ENCODE measurements at regions not wholly inside any gene's neighbourhood (a gene's known extent, or its start where the extent isn't known, plus 50 kb on each side); places are given as distances from the start of the nearest gene placed in this dataset.

DNA sequence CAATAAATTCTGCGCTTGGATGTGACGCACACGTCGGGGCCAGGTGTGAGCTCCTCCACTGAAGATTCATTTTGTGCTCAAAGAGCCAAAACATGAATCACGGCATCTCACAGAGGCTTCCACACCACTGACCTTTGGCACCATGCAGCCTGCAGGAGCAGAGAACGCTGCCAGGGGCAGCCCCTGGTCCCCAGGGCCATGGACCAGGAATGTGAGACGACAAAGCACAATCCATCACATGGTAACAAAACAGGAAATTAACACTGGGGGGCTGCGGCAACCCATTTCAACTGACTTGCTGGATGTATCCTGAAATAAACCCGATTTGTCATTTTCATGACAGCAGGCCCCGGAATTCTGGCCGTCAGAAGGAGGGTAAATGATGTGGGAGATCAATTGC is 167.5 kb upstream of the IGF1R start:
- ATAC-seq (no peak), DNase-seq (ENCODE audit: extremely low read depth in 1 of 4, low spot score in 3 of 4) (no peak), FAIRE-seq (no peak)
- no peaks in the 10 kb centered on the region for H3K4me1 ChIP-seq (replicated peaks in 1 of 2; ENCODE audit: control insufficient read depth in 2 of 2, insufficient read depth in 2 of 2, low read length in 2 of 2)
- intact Hi-C loops (cut with micrococcal nuclease) (no loop called here), in situ Hi-C loops (cut with MboI) (no loop called here)
- TF ChIP-seq USF2 (CRISPR knock-in tag; IDR thresholded peaks at IDR 0.05) (no peak), ZNF212 (CRISPR knock-in tag; IDR thresholded peaks at IDR 0.05) (no peak), YBX1 (IDR thresholded peaks at IDR 0.05) (no peak), CCAR2 (IDR thresholded peaks at IDR 0.05; ENCODE audit: low read depth, low read length) (no peak), HNRNPH1 (optimal IDR thresholded peaks at IDR 0.05; ENCODE audit: low read depth, low read length) (no peak), KDM2B (CRISPR knock-in tag; IDR thresholded peaks at IDR 0.05) (no peak), PPARD (CRISPR knock-in tag; IDR thresholded peaks at IDR 0.05) (no peak), NR2F6 (CRISPR knock-in tag; IDR thresholded peaks at IDR 0.05) (no peak), FOXK1 (CRISPR knock-in tag; IDR thresholded peaks at IDR 0.05; ENCODE audit: borderline replicate concordance) (no peak)
- no peaks in the 10 kb centered on the region for H3K27me3 ChIP-seq (ENCODE audit: control insufficient read depth in 2 of 2, insufficient read depth in 2 of 2, low read length in 2 of 2)
- 7% methylated on average over 11 of the region's 11 CpGs for WGBS (ENCODE audit: insufficient coverage, low coverage, missing lambda C conversion rate)
- H3K4me2 ChIP-seq (ENCODE audit: insufficient read depth, low read length), result no peak overlapping the region
- H4K20me1 ChIP-seq (replicated peaks; ENCODE audit: control insufficient read depth, insufficient read depth, low read length), result no peaks in the 10 kb centered on the region
- H3K4me3 ChIP-seq, result no peak overlapping the region
- no peaks in the 10 kb centered on the region for H3K9me1 ChIP-seq (ENCODE audit: control insufficient read depth, insufficient read depth, low read length)
- H3K9me3 ChIP-seq (replicated peaks; ENCODE audit: control insufficient read depth, insufficient read depth, low read depth, low read length), result no peaks in the 10 kb centered on the region
- H3K36me3 ChIP-seq (ENCODE audit: control insufficient read depth, insufficient read depth, low read length), result no peaks in the 10 kb centered on the region
- BruUV-seq (replicated peaks), result no TSS peak
- H3K79me2 ChIP-seq (ENCODE audit: control insufficient read depth, insufficient read depth, low read length), result no peaks in the 10 kb centered on the region
- H3K27ac ChIP-seq (ENCODE audit: extremely low read depth, low read depth, low read length), result no peak overlapping the region
- H3K9ac ChIP-seq (ENCODE audit: insufficient read depth in 1 of 2, low read depth in 2 of 2, low read length in 2 of 2), result no peak overlapping the region
- POLR2A ChIA-PET, result no interaction called here
- no peak overlapping the region for H2AFZ ChIP-seq (ENCODE audit: low read depth, low read length)
- CTCF ChIA-PET (ENCODE audit: low intra/inter-chr PET ratio), result no interaction called here
